IMR-90 (cell line): ENCODE measurements at regions not wholly inside any gene's neighbourhood (a gene's known extent, or its start where the extent isn't known, plus 50 kb on each side); places are given as distances from the start of the nearest gene placed in this dataset.
A peak's percentile ranks its signal among the peaks of the same experiment; 100 is the strongest.

Experiments
- ATAC-seq: fragments of 200-7000 bp; cut with Tn5 transposase; 2 replicates; pipeline ENCODE4 v1.9.1; 2020; ENCODE audit warnings: low read depth, mild to moderate bottlenecking, moderate library complexity
- BruUV-seq: library from RNA; stranded (reverse); fragments of 400-500 nt; replicated peaks from 2 replicates; lab custom pipeline; 2021; lab: Mats Ljungman, UMichigan
- CTCF ChIA-PET: fragments of 300-600 bp; formaldehyde crosslinking; extraction: SDS; loops from one replicate; lab custom pipeline; 2021; ENCODE audit warnings: antibody characterized with exemption; lab: Yijun Ruan, JAX
- POLR2A ChIA-PET: fragments of 300-600 bp; sonication (Branson Sonifier 250); formaldehyde crosslinking; loops from one replicate; lab custom pipeline; 2022; ENCODE audit warnings: antibody characterized with exemption; ENCODE audit not compliant: unreplicated experiment; lab: Charles Lee
- DNase-seq: peaks from one replicate; pipeline ENCODE4 v3.0.0; 2013
- H2AFZ ChIP-seq: replicated peaks from 2 replicates; pipeline ENCODE3; 2013; ENCODE audit warnings: low read length, mild to moderate bottlenecking; ENCODE audit not compliant: poor library complexity
- H2AK5ac ChIP-seq: 2 replicates; pipeline ENCODE4 v1.6.1; 2013; ENCODE audit warnings: low read depth, low read length, inconsistent platforms
- H2AK9ac ChIP-seq: replicated peaks from 2 replicates; pipeline ENCODE3; 2013; ENCODE audit warnings: mild to moderate bottlenecking, low read depth, low read length, moderate library complexity; ENCODE audit not compliant: poor library complexity
- H2BK120ac ChIP-seq: 2 replicates; pipeline ENCODE4 v1.6.1; 2013; ENCODE audit warnings: low read depth, low read length, inconsistent platforms
- H2BK15ac ChIP-seq: 3 replicates; pipeline ENCODE4 v1.6.1; 2013; ENCODE audit warnings: low read depth, low read length, inconsistent platforms
- H2BK20ac ChIP-seq: 2 replicates; pipeline ENCODE4 v1.6.1; 2013; ENCODE audit warnings: low read depth, mild to moderate bottlenecking, inconsistent platforms, low read length, moderate library complexity
- H2BK5ac ChIP-seq: 2 replicates; pipeline ENCODE4 v1.6.1; 2013; ENCODE audit warnings: mild to moderate bottlenecking, low read depth, low read length, inconsistent platforms; ENCODE audit not compliant: poor library complexity, severe bottlenecking
- H3K14ac ChIP-seq: replicated peaks from 2 replicates; pipeline ENCODE4 v1.6.1; 2013; ENCODE audit warnings: low read depth, low read length, inconsistent platforms
- H3K18ac ChIP-seq: 2 replicates; pipeline ENCODE4 v1.6.1; 2013; ENCODE audit warnings: low read depth, low read length, control low read depth
- H3K23ac ChIP-seq: 2 replicates; pipeline ENCODE4 v1.6.1; 2013; ENCODE audit warnings: low read depth, low read length, inconsistent platforms
- H3K27ac ChIP-seq: 2 replicates; pipeline ENCODE4 v1.5.1; 2013; ENCODE audit warnings: mild to moderate bottlenecking, control low read depth, low read length; ENCODE audit not compliant: insufficient read depth
- H3K27me3 ChIP-seq: 2 replicates; pipeline ENCODE4 v1.6.1; 2013; ENCODE audit warnings: low read length; ENCODE audit not compliant: control insufficient read depth, insufficient read depth
- H3K36me3 ChIP-seq: 2 replicates; pipeline ENCODE4 v1.6.1; 2013; ENCODE audit warnings: low read length, mixed read lengths; ENCODE audit not compliant: control insufficient read depth, insufficient read depth
- H3K4ac ChIP-seq: 2 replicates; pipeline ENCODE4 v1.6.1; 2013; ENCODE audit warnings: low read depth, low read length, inconsistent platforms
- H3K4me1 ChIP-seq: 2 replicates; pipeline ENCODE4 v1.6.1; 2013; ENCODE audit warnings: low read length, mixed read lengths; ENCODE audit not compliant: control insufficient read depth, insufficient read depth
- H3K4me2 ChIP-seq: 2 replicates; pipeline ENCODE4 v1.6.1; 2013; ENCODE audit warnings: low read depth, mild to moderate bottlenecking, control low read depth, low read length, moderate library complexity
- H3K4me3 ChIP-seq: 2 replicates; pipeline ENCODE4 v1.5.1; 2013; ENCODE audit warnings: low read depth, mild to moderate bottlenecking, control low read depth, low read length, moderate library complexity; ENCODE audit not compliant: insufficient read depth
- H3K56ac ChIP-seq: 2 replicates; pipeline ENCODE4 v1.6.1; 2013; ENCODE audit warnings: low read length, inconsistent platforms; ENCODE audit not compliant: insufficient read depth; ENCODE audit errors: extremely low read depth
- H3K79me1 ChIP-seq, 2 experiments: 2 replicates each; pipeline ENCODE4 v1.6.1; 2013; ENCODE audit warnings: low read length in 2 of 2, inconsistent platforms in 1 of 2, low read depth in 1 of 2
- H3K9ac ChIP-seq: 2 replicates; pipeline ENCODE4 v1.6.1; 2013; ENCODE audit warnings: low read depth, low read length, control low read depth
- H3K9me1 ChIP-seq: 2 replicates; pipeline ENCODE4 v1.6.1; 2013; ENCODE audit warnings: low read length, inconsistent platforms; ENCODE audit not compliant: insufficient read depth
- H3K9me3 ChIP-seq: 2 replicates; pipeline ENCODE4 v1.6.1; 2013; ENCODE audit warnings: low read length; ENCODE audit not compliant: control insufficient read depth, insufficient read depth
- H4K20me1 ChIP-seq: 2 replicates; pipeline ENCODE4 v1.6.1; 2013; ENCODE audit warnings: low read length, inconsistent platforms; ENCODE audit not compliant: insufficient read depth
- H4K5ac ChIP-seq: 2 replicates; pipeline ENCODE4 v1.6.1; 2013; ENCODE audit warnings: mild to moderate bottlenecking, low read depth, low read length, control low read depth
- H4K8ac ChIP-seq, 2 experiments: 2 replicates each; pipeline ENCODE4 v1.6.1; 2013; ENCODE audit warnings: low read depth in 2 of 2, low read length in 2 of 2, control low read depth in 1 of 2, inconsistent platforms in 1 of 2
- H4K91ac ChIP-seq: 2 replicates; pipeline ENCODE4 v1.6.1; 2013; ENCODE audit warnings: low read depth, low read length, inconsistent platforms; ENCODE audit not compliant: insufficient read depth
- BHLHE40 ChIP-seq: fragments of 150-350 bp; IDR thresholded peaks from 2 replicates; pipeline ENCODE4 v1.6.1; 2016; ENCODE audit warnings: mild to moderate bottlenecking, low read depth, low read length
- CEBPB ChIP-seq: IDR thresholded peaks from 2 replicates; pipeline ENCODE4 v1.6.1; 2012; ENCODE audit warnings: low read depth, low read length, improper control_type of control experiment
- CHD1 ChIP-seq: IDR thresholded peaks from 2 replicates; pipeline ENCODE4 v1.6.1; 2012; ENCODE audit warnings: low read depth, low read length, improper control_type of control experiment
- CTCF ChIP-seq: conservative IDR thresholded peaks from 2 replicates; pipeline ENCODE4 v1.5.1; 2012; ENCODE audit warnings: mild to moderate bottlenecking, low read depth, low read length, improper control_type of control experiment
- ELK1 ChIP-seq: fragments of 150-350 bp; IDR thresholded peaks from 2 replicates; pipeline ENCODE4 v1.6.1; 2016; ENCODE audit warnings: low read depth, mild to moderate bottlenecking, low read length, moderate library complexity, borderline replicate concordance
- FOS ChIP-seq: fragments of 150-350 bp; IDR thresholded peaks from 2 replicates; pipeline ENCODE4 v1.6.1; 2016; ENCODE audit warnings: low read depth, low read length
- MAFK ChIP-seq: IDR thresholded peaks from 2 replicates; pipeline ENCODE4 v1.6.1; 2012; ENCODE audit warnings: low read depth, low read length, improper control_type of control experiment
- MXI1 ChIP-seq: IDR thresholded peaks from 2 replicates; pipeline ENCODE4 v1.6.1; 2012; ENCODE audit warnings: low read depth, mild to moderate bottlenecking, low read length, moderate library complexity, borderline replicate concordance
- NFE2L2 ChIP-seq: fragments of 150-350 bp; IDR thresholded peaks from 2 replicates; pipeline ENCODE4 v1.6.1; 2016; ENCODE audit warnings: low read depth, mild to moderate bottlenecking, low read length
- POLR2A ChIP-seq: IDR thresholded peaks from 2 replicates; pipeline ENCODE4 v1.6.1; 2012; ENCODE audit warnings: mild to moderate bottlenecking, low read depth, low read length
- RAD21 ChIP-seq: IDR thresholded peaks from 2 replicates; pipeline ENCODE4 v1.6.1; 2012; ENCODE audit warnings: low read length, improper control_type of control experiment
- RCOR1 ChIP-seq: IDR thresholded peaks from 2 replicates; pipeline ENCODE4 v1.6.1; 2012; ENCODE audit warnings: mild to moderate bottlenecking, low read length, improper control_type of control experiment; ENCODE audit not compliant: insufficient replicate concordance
- RFX5 ChIP-seq: IDR thresholded peaks from 2 replicates; pipeline ENCODE4 v1.8.0; 2012; ENCODE audit warnings: low read depth, mild to moderate bottlenecking, low read length, moderate library complexity
- SMC3 ChIP-seq: fragments of 150-350 bp; IDR thresholded peaks from 2 replicates; pipeline ENCODE4 v1.6.1; 2016; ENCODE audit warnings: low read depth, mild to moderate bottlenecking, antibody characterized with exemption, low read length, moderate library complexity
- USF2 ChIP-seq: fragments of 150-350 bp; IDR thresholded peaks from 2 replicates; pipeline ENCODE4 v1.6.1; 2017; ENCODE audit warnings: mild to moderate bottlenecking, antibody characterized with exemption, low read length, low read depth
- WGBS, 2 experiments: methylation state at CpG; one replicate each; pipeline versions ENCODE4 v1.1.5 to v1.1.7; 2013; ENCODE audit warnings: missing lambda C conversion rate in 2 of 2; ENCODE audit not compliant: insufficient read length in 1 of 2; ENCODE audit errors: extremely low coverage in 2 of 2; 5-methylcytosine and 5-hydroxymethylcytosine counted together
- dilution Hi-C: fragments of 300-500 bp; cut with HindIII; formaldehyde crosslinking; loops from one replicate; pipeline ENCODE4 v1.14.3; 2018; ENCODE audit warnings: low sequenced_read_pairs; ENCODE audit not compliant: unreplicated experiment
- in situ Hi-C: fragments of 300-500 bp; cut with MboI; formaldehyde crosslinking; loops from 3 replicates; pipeline ENCODE4 v1.14.3; 2019; ENCODE audit warnings: low sequenced_read_pairs, inconsistent platforms, mixed read lengths
- intact Hi-C: fragments of 100-400 bp; cut with micrococcal nuclease; formaldehyde crosslinking; loops from 2 replicates; pipeline ENCODE4 v1.10.0; 2022

- no peaks in the 10 kb centered on the region for H3K4me1 ChIP-seq
- no peak overlapping the region for H3K23ac ChIP-seq
- POLR2A ChIA-PET = no interaction called here
- H3K56ac ChIP-seq = no peak overlapping the region
- no peak overlapping the region for H2BK20ac ChIP-seq
- H3K14ac ChIP-seq = no peak overlapping the region
- no peak overlapping the region for H4K91ac ChIP-seq
- no peak overlapping the region for H2BK120ac ChIP-seq
- dilution Hi-C loops = no loop called here
- no peaks in the 10 kb centered on the region for H3K9me1 ChIP-seq
- DNase-seq (no peak), ATAC-seq (no peak)
- H2AK9ac ChIP-seq = peak overlapping the region; percentile 7
- H4K5ac ChIP-seq = no peak overlapping the region
- no peaks in the 10 kb centered on the region for H3K79me1 ChIP-seq
- no peak overlapping the region for H2BK5ac ChIP-seq
- H4K8ac ChIP-seq = no peak overlapping the region
- peaks cover 2% of the 10 kb centered on the region; the same call in 1 of the 2 replicates for H3K27me3 ChIP-seq
- no peak overlapping the region for H3K4ac ChIP-seq
- no peaks in the 10 kb centered on the region for H4K20me1 ChIP-seq
- H2AK5ac ChIP-seq = no peak overlapping the region
- no peak overlapping the region for H3K9ac ChIP-seq
- no peak overlapping the region for H3K18ac ChIP-seq
- no peaks in the 10 kb centered on the region for H3K9me3 ChIP-seq
- BruUV-seq = no TSS peak
- no peak overlapping the region for H3K27ac ChIP-seq
- intact Hi-C loops = no loop called here
- H2BK15ac ChIP-seq = no peak overlapping the region
- H2AFZ ChIP-seq = no peak overlapping the region
- no peak overlapping the region for H3K4me3 ChIP-seq
- H3K4me2 ChIP-seq = no peak overlapping the region
- in situ Hi-C loops = no loop called here
- CTCF ChIA-PET = interaction anchor here (1.0 kb wide), 1 partner anchor 15 kb away, joined by 5 read pairs; no protein-coding TSS in a partner anchor
- 30% methylated on average over 2 of the region's 13 CpGs; no CpG with 5 or more reads in 1 of the 2 experiments for WGBS, 2 experiments
- H3K36me3 ChIP-seq = no peaks in the 10 kb centered on the region
- no peak for TF ChIP-seq RAD21
- TF ChIP-seq POLR2A = no peak
- no peak for TF ChIP-seq FOS
- no peak for TF ChIP-seq CHD1
- no peak for TF ChIP-seq SMC3
- TF ChIP-seq BHLHE40 = no peak
- TF ChIP-seq MAFK = no peak
- no peak for TF ChIP-seq RFX5
- TF ChIP-seq MXI1 = no peak
- no peak for TF ChIP-seq CTCF
- no peak for TF ChIP-seq NFE2L2
- no peak for TF ChIP-seq RCOR1
- no peak for TF ChIP-seq ELK1
- no peak for TF ChIP-seq CEBPB
- TF ChIP-seq USF2 = no peak
Observed at GRCh38 chr9:107409581-107410389, 79.8 kb downstream of the KLF4 start.
